PC-3 (cell line): ENCODE measurements at regions not wholly inside any gene's neighbourhood (a gene's known extent, or its start where the extent isn't known, plus 50 kb on each side); places are given as distances from the start of the nearest gene placed in this dataset.
A peak's percentile ranks its signal among the peaks of the same experiment; 100 is the strongest.

Experiments used
- ATAC-seq: fragments of 200-7000 bp; cut with Tn5 transposase; 2 replicates; pipeline ENCODE4 v1.9.1; 2020; ENCODE audit warnings: mild to moderate bottlenecking, moderate library complexity
- BruUV-seq: library from RNA; stranded (reverse); fragments of 400-500 nt; replicated peaks from 2 replicates; lab custom pipeline; 2021; lab: Mats Ljungman, UMichigan
- CTCF ChIA-PET: fragments of 300-600 bp; sonication (Branson Sonifier 250); formaldehyde crosslinking; loops from one replicate; lab custom pipeline; 2022; ENCODE audit warnings: antibody characterized with exemption; lab: Charles Lee
- POLR2A ChIA-PET: fragments of 300-600 bp; sonication (Branson Sonifier 250); formaldehyde crosslinking; loops from one replicate; lab custom pipeline; 2022; ENCODE audit warnings: antibody characterized with exemption; ENCODE audit not compliant: unreplicated experiment; lab: Charles Lee
- DNase-seq: peaks from one replicate; pipeline ENCODE4 v3.0.0-alpha.2; 2015
- H2AFZ ChIP-seq: fragments of 300-600 bp; sonication (generic); 2 replicates; pipeline ENCODE4 v1.6.0; 2016; ENCODE audit warnings: antibody characterized with exemption, low read length
- H3F3A ChIP-seq: fragments of 300-600 bp; sonication (generic); one replicate; pipeline ENCODE4 v1.6.0; 2017; ENCODE audit warnings: antibody characterized with exemption, low read length, control low read depth, mild to moderate bottlenecking; ENCODE audit not compliant: unreplicated experiment
- H3K27ac ChIP-seq: fragments of 300-600 bp; sonication (generic); 2 replicates; pipeline ENCODE4 v1.5.1; 2016; ENCODE audit warnings: mild to moderate bottlenecking, low read length
- H3K27me3 ChIP-seq: fragments of 300-600 bp; sonication (generic); 2 replicates; pipeline ENCODE4 v1.6.1; 2016; ENCODE audit warnings: low read length, mixed read lengths
- H3K36me3 ChIP-seq: fragments of 300-600 bp; sonication (generic); 2 replicates; pipeline ENCODE4 v1.6.1; 2016; ENCODE audit warnings: low read depth, mixed run types, low read length, mixed read lengths
- H3K4me1 ChIP-seq: fragments of 300-600 bp; sonication (generic); 2 replicates; pipeline ENCODE4 v1.5.1; 2016; ENCODE audit warnings: low read length; ENCODE audit not compliant: insufficient read depth
- H3K4me2 ChIP-seq: fragments of 300-600 bp; sonication (generic); 2 replicates; pipeline ENCODE4 v1.6.0; 2016; ENCODE audit warnings: low read length
- H3K4me3 ChIP-seq: fragments of 300-600 bp; sonication (generic); 2 replicates; pipeline ENCODE4 v1.5.1; 2016; ENCODE audit warnings: mild to moderate bottlenecking, low read length, mixed read lengths
- H3K79me2 ChIP-seq: fragments of 300-600 bp; sonication (generic); 2 replicates; pipeline ENCODE4 v1.6.1; 2017; ENCODE audit warnings: low read length, mixed read lengths
- H3K9ac ChIP-seq: fragments of 300-600 bp; sonication (generic); 2 replicates; pipeline ENCODE4 v1.6.0; 2016; ENCODE audit warnings: mild to moderate bottlenecking, low read length
- H3K9me2 ChIP-seq: fragments of 300-600 bp; sonication (generic); replicated peaks from 2 replicates; pipeline ENCODE4 v1.6.1; 2016; ENCODE audit warnings: mixed run types, low read length, mixed read lengths
- H3K9me3 ChIP-seq: fragments of 300-600 bp; sonication (generic); 2 replicates; pipeline ENCODE4 v1.6.1; 2016; ENCODE audit warnings: low read length, mixed read lengths
- H4K20me1 ChIP-seq: fragments of 300-600 bp; sonication (generic); 2 replicates; pipeline ENCODE4 v1.6.1; 2016; ENCODE audit warnings: low read length, mixed read lengths
- CTCF ChIP-seq: fragments of 300-600 bp; sonication (generic); conservative IDR thresholded peaks from 2 replicates; pipeline ENCODE4 v1.5.1; 2017; ENCODE audit warnings: antibody characterized with exemption, low read depth, mild to moderate bottlenecking, low read length
- EZH2 ChIP-seq: fragments of 300-600 bp; sonication (generic); IDR thresholded peaks from one replicate; pipeline ENCODE4 v1.6.1; 2017; ENCODE audit warnings: antibody characterized with exemption, mild to moderate bottlenecking, low read length; ENCODE audit not compliant: unreplicated experiment
- EZH2phosphoT487 ChIP-seq: fragments of 300-600 bp; sonication (generic); IDR thresholded peaks from 2 replicates; pipeline ENCODE4 v1.6.1; 2018; ENCODE audit warnings: mild to moderate bottlenecking, antibody characterized with exemption, low read length, borderline replicate concordance
- intact Hi-C: fragments of 100-400 bp; cut with micrococcal nuclease; formaldehyde crosslinking; loops from 2 replicates; pipeline ENCODE4 v1.9.0; 2023

GRCh38 chr3:197353867-197354567 lies 55.6 kb upstream of the DLG1 start:
- DNase-seq (no peak), ATAC-seq (no peak)
- no peak for TF ChIP-seq CTCF
- TF ChIP-seq EZH2, result no peak
- TF ChIP-seq EZH2phosphoT487, result no peak
- Histone ChIP-seq H3K4me3 (no peak overlapping the region), H2AFZ (0 out of 2 replicates have a peak overlapping the region, but pooled peaks have one; percentile 1), H3F3A (no peaks in the 10 kb centered on the region), H3K79me2 (no peaks in the 10 kb centered on the region), H3K27ac (no peak overlapping the region), H3K9ac (no peak overlapping the region), H3K4me2 (no peak overlapping the region), H3K4me1 (peaks cover 4% of the 10 kb centered on the region; the same call in 1 of the 2 replicates), H3K9me2 (no peaks in the 10 kb centered on the region), H3K36me3 (no peaks in the 10 kb centered on the region), H3K27me3 (no peaks in the 10 kb centered on the region), H3K9me3 (no peaks in the 10 kb centered on the region), H4K20me1 (no peaks in the 10 kb centered on the region)
- ChIA-PET CTCF (no interaction called here), POLR2A (no interaction called here)
- intact Hi-C loops, result no loop called here
- BruUV-seq, result no TSS peak

DNA sequence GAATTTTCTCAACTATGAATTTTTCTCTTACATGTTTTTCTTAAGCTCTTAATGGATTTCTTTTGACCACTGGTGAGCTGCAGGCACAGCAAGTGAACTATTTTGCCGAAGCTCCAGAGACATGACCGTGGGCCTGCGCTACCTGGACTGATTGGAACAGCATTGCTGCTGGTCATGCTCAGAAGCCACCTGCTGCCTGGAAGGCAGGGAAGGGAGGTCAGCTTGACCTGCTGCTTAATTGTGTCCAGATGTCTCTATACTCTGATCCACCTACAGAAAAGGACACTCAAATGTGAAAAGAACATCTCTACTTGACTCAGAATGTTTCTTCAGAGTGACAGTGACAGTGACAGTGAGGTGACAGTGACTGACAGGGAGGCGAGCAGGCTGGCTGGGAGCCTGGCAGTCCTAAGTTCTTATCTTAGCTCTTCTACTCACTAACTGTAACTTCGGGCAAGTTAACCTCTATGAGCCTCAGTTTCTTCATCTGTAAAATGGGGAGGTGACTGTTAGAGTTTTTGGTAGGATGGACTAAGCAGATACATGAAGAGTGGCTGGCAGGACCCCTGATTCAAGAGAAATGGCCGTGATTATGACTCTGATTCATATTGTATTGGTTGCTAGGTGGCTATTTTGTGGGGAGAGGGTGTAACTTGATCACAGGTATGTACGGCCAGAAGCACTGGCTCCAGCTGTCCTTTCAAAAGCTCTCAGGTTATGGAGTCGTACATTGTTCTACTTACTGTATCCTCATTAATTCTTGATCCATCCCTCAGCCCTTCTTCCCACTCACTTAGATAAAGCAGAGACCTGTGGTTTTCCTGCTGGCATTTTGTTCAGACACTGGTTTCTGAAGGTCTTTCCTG lies 54.8 kb upstream of the DLG1 start:
- no peak for DNase-seq
- H3K36me3 ChIP-seq, result no peaks in the 10 kb centered on the region
- no peaks in the 10 kb centered on the region for H3K27me3 ChIP-seq
- intact Hi-C loops, result no loop called here
- ATAC-seq, result no peak
- H3K9me2 ChIP-seq, result no peaks in the 10 kb centered on the region
- TF ChIP-seq EZH2phosphoT487 (no peak), EZH2 (no peak), CTCF (no peak)
- POLR2A ChIA-PET, result no interaction called here
- peaks cover 4% of the 10 kb centered on the region; the same call in 1 of the 2 replicates for H3K4me1 ChIP-seq
- H3K9me3 ChIP-seq, result no peaks in the 10 kb centered on the region
- CTCF ChIA-PET, result no interaction called here
- H3F3A ChIP-seq, result no peaks in the 10 kb centered on the region
- no peak overlapping the region for H3K4me2 ChIP-seq
- H4K20me1 ChIP-seq, result no peaks in the 10 kb centered on the region
- H2AFZ ChIP-seq, result no peak overlapping the region
- H3K9ac ChIP-seq, result no peak overlapping the region
- no peak overlapping the region for H3K27ac ChIP-seq
- no TSS peak for BruUV-seq
- H3K4me3 ChIP-seq, result no peak overlapping the region
- H3K79me2 ChIP-seq, result no peaks in the 10 kb centered on the region

DNA sequence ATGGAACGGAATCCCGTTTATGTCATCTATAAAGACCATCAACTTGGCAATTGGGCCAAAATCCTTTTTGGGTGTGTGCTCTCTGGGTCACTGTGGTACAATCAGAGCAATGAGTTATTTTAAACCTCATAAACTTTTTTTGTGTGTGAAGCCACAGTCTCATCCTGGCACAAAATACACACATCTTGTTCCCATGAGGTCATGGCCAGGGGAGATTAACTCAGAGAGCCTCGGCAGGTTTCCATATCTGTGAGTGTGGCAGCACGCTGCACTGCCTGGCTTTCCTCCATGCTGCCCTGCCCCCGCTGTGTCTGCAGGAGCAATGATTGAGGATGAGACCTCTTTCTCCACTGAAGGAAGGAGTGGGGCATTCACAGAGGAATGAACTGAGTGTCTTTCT lies 54.0 kb upstream of the DLG1 start:
- Histone ChIP-seq H3K4me1 (peaks cover 4% of the 10 kb centered on the region; the same call in 1 of the 2 replicates), H3K4me3 (no peak overlapping the region), H4K20me1 (no peaks in the 10 kb centered on the region), H3K36me3 (no peaks in the 10 kb centered on the region), H3K79me2 (no peaks in the 10 kb centered on the region), H3K4me2 (no peak overlapping the region), H2AFZ (no peak overlapping the region), H3K9me2 (no peaks in the 10 kb centered on the region), H3K9me3 (no peaks in the 10 kb centered on the region), H3K27me3 (no peaks in the 10 kb centered on the region), H3K9ac (no peak overlapping the region), H3K27ac (no peak overlapping the region), H3F3A (no peaks in the 10 kb centered on the region)
- no TSS peak for BruUV-seq
- ATAC-seq (peak; percentile 74), DNase-seq (peak; percentile 41)
- intact Hi-C loops, result no loop called here
- CTCF ChIA-PET, result no interaction called here
- POLR2A ChIA-PET, result no interaction called here
- TF ChIP-seq EZH2 (no peak), EZH2phosphoT487 (no peak), CTCF (no peak)
